ENCODE measurements at regions not wholly inside any gene's neighbourhood (a gene's known extent, or its start where the extent isn't known, plus 50 kb on each side); places are given as distances from the start of the nearest gene placed in this dataset.

DNA sequence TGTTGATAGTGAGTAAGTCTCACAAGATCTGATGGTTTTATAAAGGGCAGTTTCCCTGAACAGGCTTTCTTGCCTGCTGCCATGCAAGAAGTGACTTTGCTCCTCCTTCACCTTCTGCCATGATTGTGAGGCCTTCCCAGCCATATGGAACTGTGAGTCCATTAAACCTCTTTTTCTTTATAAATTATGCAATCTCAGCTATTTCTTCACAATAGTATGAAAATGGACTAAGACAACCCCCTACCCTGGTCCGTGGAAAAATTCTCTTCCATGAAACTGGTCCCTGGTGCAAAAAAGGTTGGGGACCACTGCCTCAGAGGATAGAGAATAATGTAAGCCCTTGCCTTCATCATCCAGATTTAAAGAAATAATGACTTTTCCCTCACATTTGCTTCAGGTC lies 861.3 kb downstream of the QKI start:
- DNase-seq (ENCODE audit: low spot score): no peak
- H3K4me1 Mint-ChIP-seq (ENCODE audit: low read depth): no peaks in the 10 kb centered on the region
- TF ChIP-seq, protein P1, sequence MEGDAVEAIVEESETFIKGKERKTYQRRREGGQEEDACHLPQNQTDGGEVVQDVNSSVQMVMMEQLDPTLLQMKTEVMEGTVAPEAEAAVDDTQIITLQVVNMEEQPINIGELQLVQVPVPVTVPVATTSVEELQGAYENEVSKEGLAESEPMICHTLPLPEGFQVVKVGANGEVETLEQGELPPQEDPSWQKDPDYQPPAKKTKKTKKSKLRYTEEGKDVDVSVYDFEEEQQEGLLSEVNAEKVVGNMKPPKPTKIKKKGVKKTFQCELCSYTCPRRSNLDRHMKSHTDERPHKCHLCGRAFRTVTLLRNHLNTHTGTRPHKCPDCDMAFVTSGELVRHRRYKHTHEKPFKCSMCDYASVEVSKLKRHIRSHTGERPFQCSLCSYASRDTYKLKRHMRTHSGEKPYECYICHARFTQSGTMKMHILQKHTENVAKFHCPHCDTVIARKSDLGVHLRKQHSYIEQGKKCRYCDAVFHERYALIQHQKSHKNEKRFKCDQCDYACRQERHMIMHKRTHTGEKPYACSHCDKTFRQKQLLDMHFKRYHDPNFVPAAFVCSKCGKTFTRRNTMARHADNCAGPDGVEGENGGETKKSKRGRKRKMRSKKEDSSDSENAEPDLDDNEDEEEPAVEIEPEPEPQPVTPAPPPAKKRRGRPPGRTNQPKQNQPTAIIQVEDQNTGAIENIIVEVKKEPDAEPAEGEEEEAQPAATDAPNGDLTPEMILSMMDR (IDR thresholded peaks at IDR 0.05): no peak
- H3K27ac Mint-ChIP-seq (ENCODE audit: unreplicated experiment): no peak overlapping the region
- H3K36me3 Mint-ChIP-seq (ENCODE audit: low read depth): no peaks in the 10 kb centered on the region
- peaks cover 9% of the 10 kb centered on the region for H3K9me3 Mint-ChIP-seq (ENCODE audit: low read depth)
- no peaks in the 10 kb centered on the region for H3K27me3 Mint-ChIP-seq (ENCODE audit: low read depth)
- H3K4me3 Mint-ChIP-seq (ENCODE audit: unreplicated experiment): no peak overlapping the region

DNA sequence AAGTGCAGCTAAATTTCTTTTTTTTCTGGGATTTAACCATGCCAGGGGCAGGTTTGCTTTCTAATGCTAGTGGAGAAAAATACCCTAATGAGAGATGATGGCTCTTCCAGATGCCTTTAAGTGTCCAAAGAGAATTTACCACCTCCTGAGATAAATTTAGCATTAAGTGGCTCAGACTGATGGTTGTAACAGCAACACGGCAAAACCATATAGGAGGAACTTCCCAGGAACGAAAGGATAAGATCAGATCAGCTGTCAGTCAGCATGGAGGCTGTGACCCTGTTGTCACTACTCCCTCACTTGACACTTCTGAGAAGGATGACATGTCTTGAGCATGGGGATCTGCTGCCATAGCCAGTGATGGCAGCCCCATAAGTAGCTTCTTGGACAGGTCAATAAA lies 860.0 kb downstream of the QKI start:
- no peaks in the 10 kb centered on the region for H3K27me3 Mint-ChIP-seq (ENCODE audit: low read depth)
- H3K36me3 Mint-ChIP-seq (ENCODE audit: low read depth): no peaks in the 10 kb centered on the region
- DNase-seq (ENCODE audit: low spot score): no peak
- peaks cover 9% of the 10 kb centered on the region for H3K9me3 Mint-ChIP-seq (ENCODE audit: low read depth)
- H3K27ac Mint-ChIP-seq (ENCODE audit: unreplicated experiment): no peak overlapping the region
- H3K4me1 Mint-ChIP-seq (ENCODE audit: low read depth): no peaks in the 10 kb centered on the region
- H3K4me3 Mint-ChIP-seq (ENCODE audit: unreplicated experiment): no peak overlapping the region
- TF ChIP-seq, protein P1 (IDR thresholded peaks at IDR 0.05): no peak

DNA sequence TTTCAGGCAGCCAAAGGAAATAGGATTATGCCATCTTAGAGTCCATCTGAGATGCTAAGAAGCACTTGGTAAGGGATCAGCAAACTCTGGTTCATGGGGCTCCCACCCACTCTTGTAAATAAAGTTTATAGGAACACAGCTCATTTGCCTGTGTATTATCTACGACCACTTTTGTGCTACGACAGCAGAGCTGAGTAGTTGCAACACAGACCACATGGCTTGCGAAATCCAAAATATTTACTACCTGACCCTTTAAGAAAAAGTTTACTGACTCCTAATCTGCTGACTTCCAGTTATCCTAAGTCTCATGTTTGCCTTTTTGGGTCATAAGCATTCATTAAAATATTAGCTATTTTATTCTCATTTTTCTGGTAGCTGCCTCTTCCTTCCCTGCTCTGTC lies 859.0 kb downstream of the QKI start:
- no peak overlapping the region for H3K27ac Mint-ChIP-seq (ENCODE audit: unreplicated experiment)
- no peak for DNase-seq (ENCODE audit: low spot score)
- H3K4me1 Mint-ChIP-seq (ENCODE audit: low read depth): no peaks in the 10 kb centered on the region
- TF ChIP-seq, protein P1 (IDR thresholded peaks at IDR 0.05): no peak
- H3K36me3 Mint-ChIP-seq (ENCODE audit: low read depth): no peaks in the 10 kb centered on the region
- no peak overlapping the region for H3K4me3 Mint-ChIP-seq (ENCODE audit: unreplicated experiment)
- H3K27me3 Mint-ChIP-seq (ENCODE audit: low read depth): no peaks in the 10 kb centered on the region
- H3K9me3 Mint-ChIP-seq (ENCODE audit: low read depth): peaks cover 9% of the 10 kb centered on the region

DNA sequence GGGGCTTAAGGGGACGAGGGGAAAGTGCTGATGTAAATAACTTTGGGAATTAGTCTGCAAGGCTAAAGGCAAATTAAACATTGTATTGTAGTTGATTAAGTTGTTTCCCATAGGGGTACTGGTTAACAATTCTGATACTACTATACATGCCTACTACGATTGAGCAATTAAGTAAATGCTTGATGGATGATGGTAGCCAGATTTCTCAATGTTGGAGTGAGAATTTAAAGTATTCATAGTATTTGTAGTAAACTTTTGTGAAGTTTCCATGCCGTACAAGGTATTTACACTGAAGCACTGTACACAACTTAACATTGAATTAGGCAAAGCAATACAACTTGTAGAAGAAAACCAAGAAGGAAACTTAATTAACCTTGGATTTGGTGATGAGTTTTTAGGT lies 852.3 kb downstream of the QKI start:
- Mint-ChIP-seq H3K27ac (ENCODE audit: unreplicated experiment) (no peak overlapping the region), H3K4me3 (ENCODE audit: unreplicated experiment) (no peak overlapping the region), H3K4me1 (ENCODE audit: low read depth) (no peaks in the 10 kb centered on the region), H3K27me3 (ENCODE audit: low read depth) (peaks cover 2% of the 10 kb centered on the region), H3K9me3 (ENCODE audit: low read depth) (no peaks in the 10 kb centered on the region), H3K36me3 (ENCODE audit: low read depth) (no peaks in the 10 kb centered on the region)
- DNase-seq (ENCODE audit: low spot score): no peak
- TF ChIP-seq, protein P1 (IDR thresholded peaks at IDR 0.05): no peak

DNA sequence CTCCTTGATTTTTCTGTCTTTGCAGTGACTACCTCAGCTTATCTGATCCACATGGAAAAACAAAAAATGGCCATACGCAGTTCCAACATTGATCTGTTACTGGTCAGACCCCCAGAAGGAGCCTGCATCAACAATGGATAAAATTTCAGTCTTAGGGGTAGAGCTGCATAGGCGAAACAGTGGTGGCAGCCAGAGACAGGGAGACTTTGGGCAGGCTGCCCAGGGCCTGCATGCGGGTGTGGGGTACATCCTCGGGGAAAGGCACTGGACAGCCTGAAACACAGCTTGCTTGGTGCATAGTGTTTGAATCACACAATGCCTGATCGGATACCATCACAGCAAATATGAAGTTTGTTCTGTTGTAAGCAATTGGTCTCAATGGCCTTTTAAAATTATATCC lies 847.8 kb downstream of the QKI start:
- H3K4me1 Mint-ChIP-seq (ENCODE audit: low read depth): no peaks in the 10 kb centered on the region
- TF ChIP-seq, protein P1 (IDR thresholded peaks at IDR 0.05): no peak
- no peak for DNase-seq (ENCODE audit: low spot score)
- no peak overlapping the region for H3K27ac Mint-ChIP-seq (ENCODE audit: unreplicated experiment)
- H3K27me3 Mint-ChIP-seq (ENCODE audit: low read depth): peaks cover 2% of the 10 kb centered on the region
- no peaks in the 10 kb centered on the region for H3K36me3 Mint-ChIP-seq (ENCODE audit: low read depth)
- H3K4me3 Mint-ChIP-seq (ENCODE audit: unreplicated experiment): no peak overlapping the region
- no peaks in the 10 kb centered on the region for H3K9me3 Mint-ChIP-seq (ENCODE audit: low read depth)
